ENCODE measurements at regions not wholly inside any gene's neighbourhood (a gene's known extent, or its start where the extent isn't known, plus 50 kb on each side); places are given as distances from the start of the nearest gene placed in this dataset.

GRCh38 chr5:155728857-155729683, 597.9 kb upstream of the SGCD start:
- Histone ChIP-seq H3K4me2 (ENCODE audit: low read depth, low read length) (no peak overlapping the region), H2AFZ (ENCODE audit: low read length) (no peak overlapping the region), H3K36me3 (replicated peaks; ENCODE audit: insufficient read depth, low read length) (no peaks in the 10 kb centered on the region), H3K27ac (ENCODE audit: low read length) (no peak overlapping the region), H3K9me3 (replicated peaks; ENCODE audit: insufficient read depth, low read length) (no peaks in the 10 kb centered on the region), H3K4me1 (ENCODE audit: low read length) (no peaks in the 10 kb centered on the region), H3K9ac (ENCODE audit: low read length) (no peak overlapping the region), H3K4me3 (ENCODE audit: low read length) (no peak overlapping the region), H3K27me3 (replicated peaks; ENCODE audit: insufficient read depth, low read length) (no peaks in the 10 kb centered on the region), H3K79me2 (ENCODE audit: low read length) (no peaks in the 10 kb centered on the region), H4K20me1 (ENCODE audit: insufficient read depth, low read length) (no peaks in the 10 kb centered on the region), H3F3A (ENCODE audit: insufficient read depth, low read length) (no peaks in the 10 kb centered on the region), H3K9me2 (replicated peaks; ENCODE audit: insufficient read depth, low read length) (no peaks in the 10 kb centered on the region)
- TF ChIP-seq EZH2 (optimal IDR thresholded peaks at IDR 0.05; ENCODE audit: low read depth, low read length) (no peak), EZH2phosphoT487 (IDR thresholded peaks at IDR 0.05; ENCODE audit: low read length) (no peak), CTCF (IDR thresholded peaks at IDR 0.05; ENCODE audit: low read length) (no peak)
- no peak for DNase-seq

GRCh38 chr5:155729684-155730059, 597.3 kb upstream of the SGCD start:
- Histone ChIP-seq H3K9me2 (replicated peaks; ENCODE audit: insufficient read depth, low read length) (no peaks in the 10 kb centered on the region), H3K9ac (ENCODE audit: low read length) (no peak overlapping the region), H2AFZ (ENCODE audit: low read length) (no peak overlapping the region), H3F3A (ENCODE audit: insufficient read depth, low read length) (no peaks in the 10 kb centered on the region), H3K4me1 (ENCODE audit: low read length) (no peaks in the 10 kb centered on the region), H3K27me3 (replicated peaks; ENCODE audit: insufficient read depth, low read length) (no peaks in the 10 kb centered on the region), H3K27ac (ENCODE audit: low read length) (no peak overlapping the region), H3K4me2 (ENCODE audit: low read depth, low read length) (no peak overlapping the region), H3K36me3 (replicated peaks; ENCODE audit: insufficient read depth, low read length) (no peaks in the 10 kb centered on the region), H3K4me3 (ENCODE audit: low read length) (no peak overlapping the region), H4K20me1 (ENCODE audit: insufficient read depth, low read length) (no peaks in the 10 kb centered on the region), H3K9me3 (replicated peaks; ENCODE audit: insufficient read depth, low read length) (no peaks in the 10 kb centered on the region), H3K79me2 (ENCODE audit: low read length) (no peaks in the 10 kb centered on the region)
- TF ChIP-seq EZH2phosphoT487 (IDR thresholded peaks at IDR 0.05; ENCODE audit: low read length) (no peak), EZH2 (optimal IDR thresholded peaks at IDR 0.05; ENCODE audit: low read depth, low read length) (no peak), CTCF (IDR thresholded peaks at IDR 0.05; ENCODE audit: low read length) (no peak)
- no peak for DNase-seq

DNA sequence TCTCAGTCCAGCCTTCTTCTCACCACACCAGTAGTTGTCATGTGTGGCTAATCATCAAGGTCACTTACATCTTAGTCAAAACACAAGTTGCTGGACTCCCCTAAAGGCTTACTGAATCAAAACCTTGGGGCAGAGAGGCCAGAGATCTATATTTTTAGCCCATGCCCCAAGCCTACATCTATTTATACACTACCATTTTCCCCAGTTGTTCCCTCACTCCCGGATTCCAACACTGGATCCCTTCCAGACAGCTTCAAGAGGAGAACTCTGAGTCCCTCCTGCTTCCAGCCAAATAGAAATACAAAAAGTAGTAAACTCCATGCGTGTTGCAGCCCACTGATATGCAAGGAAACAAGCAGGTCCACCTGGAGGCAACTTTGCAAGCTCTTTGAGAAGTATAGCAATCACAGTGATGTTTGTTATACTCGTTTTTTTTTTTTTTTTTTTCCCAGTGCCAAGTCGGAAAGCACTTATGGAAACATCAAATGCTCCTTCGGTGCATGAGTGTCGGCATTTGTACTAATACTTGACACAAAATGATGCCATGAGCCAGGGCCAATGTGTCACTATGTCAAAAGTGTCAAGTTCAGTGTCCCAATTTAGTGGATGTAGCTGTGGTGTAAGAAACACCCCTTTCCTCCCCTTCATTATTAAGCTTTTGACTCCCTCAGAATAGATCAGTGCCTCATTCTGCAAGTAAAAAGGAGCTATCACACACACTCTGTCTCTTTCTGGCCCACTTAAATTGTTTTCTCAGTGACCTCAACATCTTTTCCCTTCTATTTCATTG, 594.2 kb upstream of the SGCD start:
- H3K36me3 ChIP-seq (replicated peaks; ENCODE audit: insufficient read depth, low read length): no peaks in the 10 kb centered on the region
- no peaks in the 10 kb centered on the region for H3K79me2 ChIP-seq (ENCODE audit: low read length)
- DNase-seq: no peak
- no peaks in the 10 kb centered on the region for H3F3A ChIP-seq (ENCODE audit: insufficient read depth, low read length)
- H3K9me2 ChIP-seq (replicated peaks; ENCODE audit: insufficient read depth, low read length): no peaks in the 10 kb centered on the region
- H3K4me1 ChIP-seq (ENCODE audit: low read length): no peaks in the 10 kb centered on the region
- H3K27ac ChIP-seq (ENCODE audit: low read length): no peak overlapping the region
- no peaks in the 10 kb centered on the region for H4K20me1 ChIP-seq (ENCODE audit: insufficient read depth, low read length)
- no peak for TF ChIP-seq EZH2 (optimal IDR thresholded peaks at IDR 0.05; ENCODE audit: low read depth, low read length)
- TF ChIP-seq CTCF (IDR thresholded peaks at IDR 0.05; ENCODE audit: low read length): no peak
- no peak for TF ChIP-seq EZH2phosphoT487 (IDR thresholded peaks at IDR 0.05; ENCODE audit: low read length)
- H3K27me3 ChIP-seq (replicated peaks; ENCODE audit: insufficient read depth, low read length): no peaks in the 10 kb centered on the region
- H2AFZ ChIP-seq (ENCODE audit: low read length): no peak overlapping the region
- H3K4me2 ChIP-seq (ENCODE audit: low read depth, low read length): no peak overlapping the region
- H3K9ac ChIP-seq (ENCODE audit: low read length): no peak overlapping the region
- H3K9me3 ChIP-seq (replicated peaks; ENCODE audit: insufficient read depth, low read length): no peaks in the 10 kb centered on the region
- H3K4me3 ChIP-seq (ENCODE audit: low read length): no peak overlapping the region

All from MM.1S (cell line).